IMR-90 (cell line): ENCODE measurements at regions not wholly inside any gene's neighbourhood (a gene's known extent, or its start where the extent isn't known, plus 50 kb on each side); places are given as distances from the start of the nearest gene placed in this dataset.

ENCODE experiments used
- ATAC-seq: fragments of 200-7000 bp; cut with Tn5 transposase; 2 replicates; pipeline ENCODE4 v1.9.1; 2020; ENCODE audit warnings: low read depth, mild to moderate bottlenecking, moderate library complexity
- BruUV-seq: library from RNA; stranded (reverse); fragments of 400-500 nt; replicated peaks from 2 replicates; lab custom pipeline; 2021; lab: Mats Ljungman, UMichigan
- CTCF ChIA-PET: fragments of 300-600 bp; formaldehyde crosslinking; extraction: SDS; loops from one replicate; lab custom pipeline; 2021; ENCODE audit warnings: antibody characterized with exemption; lab: Yijun Ruan, JAX
- POLR2A ChIA-PET: fragments of 300-600 bp; sonication (Branson Sonifier 250); formaldehyde crosslinking; loops from one replicate; lab custom pipeline; 2022; ENCODE audit warnings: antibody characterized with exemption; ENCODE audit not compliant: unreplicated experiment; lab: Charles Lee
- DNase-seq: peaks from one replicate; pipeline ENCODE4 v3.0.0; 2013
- H2AFZ ChIP-seq: replicated peaks from 2 replicates; pipeline ENCODE3; 2013; ENCODE audit warnings: low read length, mild to moderate bottlenecking; ENCODE audit not compliant: poor library complexity
- H2AK5ac ChIP-seq: 2 replicates; pipeline ENCODE4 v1.6.1; 2013; ENCODE audit warnings: low read depth, low read length, inconsistent platforms
- H2AK9ac ChIP-seq: replicated peaks from 2 replicates; pipeline ENCODE3; 2013; ENCODE audit warnings: mild to moderate bottlenecking, low read depth, low read length, moderate library complexity; ENCODE audit not compliant: poor library complexity
- H2BK120ac ChIP-seq: 2 replicates; pipeline ENCODE4 v1.6.1; 2013; ENCODE audit warnings: low read depth, low read length, inconsistent platforms
- H2BK15ac ChIP-seq: 3 replicates; pipeline ENCODE4 v1.6.1; 2013; ENCODE audit warnings: low read depth, low read length, inconsistent platforms
- H2BK20ac ChIP-seq: 2 replicates; pipeline ENCODE4 v1.6.1; 2013; ENCODE audit warnings: low read depth, mild to moderate bottlenecking, inconsistent platforms, low read length, moderate library complexity
- H2BK5ac ChIP-seq: 2 replicates; pipeline ENCODE4 v1.6.1; 2013; ENCODE audit warnings: mild to moderate bottlenecking, low read depth, low read length, inconsistent platforms; ENCODE audit not compliant: poor library complexity, severe bottlenecking
- H3K14ac ChIP-seq: replicated peaks from 2 replicates; pipeline ENCODE4 v1.6.1; 2013; ENCODE audit warnings: low read depth, low read length, inconsistent platforms
- H3K18ac ChIP-seq: 2 replicates; pipeline ENCODE4 v1.6.1; 2013; ENCODE audit warnings: low read depth, low read length, control low read depth
- H3K23ac ChIP-seq: 2 replicates; pipeline ENCODE4 v1.6.1; 2013; ENCODE audit warnings: low read depth, low read length, inconsistent platforms
- H3K27ac ChIP-seq: 2 replicates; pipeline ENCODE4 v1.5.1; 2013; ENCODE audit warnings: mild to moderate bottlenecking, control low read depth, low read length; ENCODE audit not compliant: insufficient read depth
- H3K27me3 ChIP-seq: 2 replicates; pipeline ENCODE4 v1.6.1; 2013; ENCODE audit warnings: low read length; ENCODE audit not compliant: control insufficient read depth, insufficient read depth
- H3K36me3 ChIP-seq: 2 replicates; pipeline ENCODE4 v1.6.1; 2013; ENCODE audit warnings: low read length, mixed read lengths; ENCODE audit not compliant: control insufficient read depth, insufficient read depth
- H3K4ac ChIP-seq: 2 replicates; pipeline ENCODE4 v1.6.1; 2013; ENCODE audit warnings: low read depth, low read length, inconsistent platforms
- H3K4me1 ChIP-seq: 2 replicates; pipeline ENCODE4 v1.6.1; 2013; ENCODE audit warnings: low read length, mixed read lengths; ENCODE audit not compliant: control insufficient read depth, insufficient read depth
- H3K4me2 ChIP-seq: 2 replicates; pipeline ENCODE4 v1.6.1; 2013; ENCODE audit warnings: low read depth, mild to moderate bottlenecking, control low read depth, low read length, moderate library complexity
- H3K4me3 ChIP-seq: 2 replicates; pipeline ENCODE4 v1.5.1; 2013; ENCODE audit warnings: low read depth, mild to moderate bottlenecking, control low read depth, low read length, moderate library complexity; ENCODE audit not compliant: insufficient read depth
- H3K56ac ChIP-seq: 2 replicates; pipeline ENCODE4 v1.6.1; 2013; ENCODE audit warnings: low read length, inconsistent platforms; ENCODE audit not compliant: insufficient read depth; ENCODE audit errors: extremely low read depth
- H3K79me1 ChIP-seq, 2 experiments: 2 replicates each; pipeline ENCODE4 v1.6.1; 2013; ENCODE audit warnings: low read length in 2 of 2, inconsistent platforms in 1 of 2, low read depth in 1 of 2
- H3K9ac ChIP-seq: 2 replicates; pipeline ENCODE4 v1.6.1; 2013; ENCODE audit warnings: low read depth, low read length, control low read depth
- H3K9me1 ChIP-seq: 2 replicates; pipeline ENCODE4 v1.6.1; 2013; ENCODE audit warnings: low read length, inconsistent platforms; ENCODE audit not compliant: insufficient read depth
- H3K9me3 ChIP-seq: 2 replicates; pipeline ENCODE4 v1.6.1; 2013; ENCODE audit warnings: low read length; ENCODE audit not compliant: control insufficient read depth, insufficient read depth
- H4K20me1 ChIP-seq: 2 replicates; pipeline ENCODE4 v1.6.1; 2013; ENCODE audit warnings: low read length, inconsistent platforms; ENCODE audit not compliant: insufficient read depth
- H4K5ac ChIP-seq: 2 replicates; pipeline ENCODE4 v1.6.1; 2013; ENCODE audit warnings: mild to moderate bottlenecking, low read depth, low read length, control low read depth
- H4K8ac ChIP-seq, 2 experiments: 2 replicates each; pipeline ENCODE4 v1.6.1; 2013; ENCODE audit warnings: low read depth in 2 of 2, low read length in 2 of 2, control low read depth in 1 of 2, inconsistent platforms in 1 of 2
- H4K91ac ChIP-seq: 2 replicates; pipeline ENCODE4 v1.6.1; 2013; ENCODE audit warnings: low read depth, low read length, inconsistent platforms; ENCODE audit not compliant: insufficient read depth
- MXI1 ChIP-seq: IDR thresholded peaks from 2 replicates; pipeline ENCODE4 v1.6.1; 2012; ENCODE audit warnings: low read depth, mild to moderate bottlenecking, low read length, moderate library complexity, borderline replicate concordance
- RCOR1 ChIP-seq: IDR thresholded peaks from 2 replicates; pipeline ENCODE4 v1.6.1; 2012; ENCODE audit warnings: mild to moderate bottlenecking, low read length, improper control_type of control experiment; ENCODE audit not compliant: insufficient replicate concordance
- WGBS, 2 experiments: methylation state at CpG; one replicate each; pipeline versions ENCODE4 v1.1.5 to v1.1.7; 2013; ENCODE audit warnings: missing lambda C conversion rate in 2 of 2; ENCODE audit not compliant: insufficient read length in 1 of 2; ENCODE audit errors: extremely low coverage in 2 of 2; 5-methylcytosine and 5-hydroxymethylcytosine counted together
- dilution Hi-C: fragments of 300-500 bp; cut with HindIII; formaldehyde crosslinking; loops from one replicate; pipeline ENCODE4 v1.14.3; 2018; ENCODE audit warnings: low sequenced_read_pairs; ENCODE audit not compliant: unreplicated experiment
- in situ Hi-C: fragments of 300-500 bp; cut with MboI; formaldehyde crosslinking; loops from 3 replicates; pipeline ENCODE4 v1.14.3; 2019; ENCODE audit warnings: low sequenced_read_pairs, inconsistent platforms, mixed read lengths
- intact Hi-C: fragments of 100-400 bp; cut with micrococcal nuclease; formaldehyde crosslinking; loops from 2 replicates; pipeline ENCODE4 v1.10.0; 2022

- CTCF ChIA-PET: no interaction called here
- DNase-seq: no peak
- Histone ChIP-seq H2AK9ac (no peak overlapping the region), H3K4ac (no peak overlapping the region), H3K18ac (no peak overlapping the region), H3K27ac (no peak overlapping the region), H3K79me1 (no peaks in the 10 kb centered on the region), H4K20me1 (no peaks in the 10 kb centered on the region), H4K8ac (no peak overlapping the region), H2BK120ac (no peak overlapping the region), H3K4me2 (no peak overlapping the region), H3K23ac (no peak overlapping the region), H3K4me3 (no peak overlapping the region), H3K14ac (no peak overlapping the region), H3K9ac (no peak overlapping the region), H4K91ac (no peak overlapping the region), H2BK20ac (no peak overlapping the region), H3K56ac (no peak overlapping the region), H2AFZ (no peak overlapping the region), H3K36me3 (no peaks in the 10 kb centered on the region), H2AK5ac (no peak overlapping the region), H3K27me3 (no peaks in the 10 kb centered on the region), H2BK5ac (no peak overlapping the region), H3K9me1 (no peaks in the 10 kb centered on the region), H3K9me3 (peaks cover 4% of the 10 kb centered on the region), H2BK15ac (no peak overlapping the region), H3K4me1 (no peaks in the 10 kb centered on the region), H4K5ac (no peak overlapping the region)
- TF ChIP-seq RCOR1: no peak
- TF ChIP-seq MXI1: no peak
- ATAC-seq: no peak
- POLR2A ChIA-PET: no interaction called here
- BruUV-seq: no TSS peak
- WGBS, 2 experiments: 20% methylated on average over 1 of the region's 4 CpGs; no CpG with 5 or more reads in 1 of the 2 experiments
- in situ Hi-C loops: no loop called here
- intact Hi-C loops: no loop called here
- dilution Hi-C loops: no loop called here
Measured at GRCh38 chr2:103986001-103986400, 867.9 kb upstream of the POU3F3 start.
